ENCODE measurements at regions not wholly inside any gene's neighbourhood (a gene's known extent, or its start where the extent isn't known, plus 50 kb on each side); places are given as distances from the start of the nearest gene placed in this dataset.

GRCh38 chr19:32165141-32165540 lies 180.3 kb upstream of the ZNF507 start:
- TF ChIP-seq RFX3 (CRISPR knock-in tag; IDR thresholded peaks at IDR 0.05) (no peak), ZSCAN25 (CRISPR knock-in tag; IDR thresholded peaks at IDR 0.05) (no peak), ZNF670 (CRISPR knock-in tag; IDR thresholded peaks at IDR 0.05; ENCODE audit: borderline replicate concordance) (no peak), SNAPC2 (CRISPR knock-in tag; IDR thresholded peaks at IDR 0.05) (no peak), ZNF17 (CRISPR knock-in tag; IDR thresholded peaks at IDR 0.05) (no peak), ZBTB37 (CRISPR knock-in tag; IDR thresholded peaks at IDR 0.05) (no peak), POLR2AphosphoS2 (IDR thresholded peaks at IDR 0.05; ENCODE audit: low read depth, low read length) (no peak), MBNL3 (CRISPR knock-in tag; conservative IDR thresholded peaks at IDR 0.05) (no peak), PAXIP1 (CRISPR knock-in tag; conservative IDR thresholded peaks at IDR 0.05) (no peak), TBL1XR1 (IDR thresholded peaks at IDR 0.05; ENCODE audit: borderline replicate concordance, low read length, partially characterized antibody) (no peak), ZNF589 (CRISPR knock-in tag; conservative IDR thresholded peaks at IDR 0.05) (no peak)
- H3K27me3 ChIP-seq (ENCODE audit: control insufficient read depth in 1 of 2, insufficient read depth in 2 of 2, low read length in 2 of 2), result no peaks in the 10 kb centered on the region
- H3K4me2 ChIP-seq (ENCODE audit: low read depth, low read length), result no peak overlapping the region
- H3K9ac ChIP-seq (ENCODE audit: insufficient read depth, low read depth, low read length), result no peak overlapping the region
- intact Hi-C loops (cut with micrococcal nuclease; ENCODE audit: unreplicated experiment), result no loop called here
- in situ Hi-C loops (cut with HindIII; ENCODE audit: extremely low pct_ligation_motif_present, low pct_unique_long_range_greater_than_20kb), result no loop called here
- no TSS peak for BruUV-seq (replicated peaks)
- no peak for FAIRE-seq
- no peak overlapping the region for H2AFZ ChIP-seq (ENCODE audit: low read length)
- no peak for ATAC-seq
- H3K36me3 ChIP-seq (replicated peaks in 1 of 2; ENCODE audit: control insufficient read depth in 1 of 2, insufficient read depth in 2 of 2, low read length in 2 of 2), result no peaks in the 10 kb centered on the region
- DNase-seq (ENCODE audit: low spot score), result no peak
- ChIA-PET CTCF (ENCODE audit: low intra/inter-chr PET ratio, low total read pairs) (no interaction called here), POLR2A (no interaction called here)
- no peaks in the 10 kb centered on the region for H3K79me2 ChIP-seq (ENCODE audit: insufficient read depth, low read length)
- no peaks in the 10 kb centered on the region for H3K4me1 ChIP-seq (ENCODE audit: insufficient read depth, low read length)
- H3K4me3 ChIP-seq (replicated peaks in 1 of 3; ENCODE audit: insufficient read depth in 1 of 3, low read depth in 2 of 3, low read length in 3 of 3), result no peak overlapping the region
- no peak overlapping the region for H3K27ac ChIP-seq (ENCODE audit: extremely low read length, insufficient read depth, low read length)
- H3K9me3 ChIP-seq (ENCODE audit: low read length), result no peaks in the 10 kb centered on the region
- no peaks in the 10 kb centered on the region for H4K20me1 ChIP-seq (ENCODE audit: insufficient read depth, low read length)
- 12% methylated on average over 8 of the region's 11 CpGs for WGBS (ENCODE audit: low lambda C conversion rate)

Measured in HepG2 (cell line).